ENCODE measurements at regions not wholly inside any gene's neighbourhood (a gene's known extent, or its start where the extent isn't known, plus 50 kb on each side); places are given as distances from the start of the nearest gene placed in this dataset.

DNA sequence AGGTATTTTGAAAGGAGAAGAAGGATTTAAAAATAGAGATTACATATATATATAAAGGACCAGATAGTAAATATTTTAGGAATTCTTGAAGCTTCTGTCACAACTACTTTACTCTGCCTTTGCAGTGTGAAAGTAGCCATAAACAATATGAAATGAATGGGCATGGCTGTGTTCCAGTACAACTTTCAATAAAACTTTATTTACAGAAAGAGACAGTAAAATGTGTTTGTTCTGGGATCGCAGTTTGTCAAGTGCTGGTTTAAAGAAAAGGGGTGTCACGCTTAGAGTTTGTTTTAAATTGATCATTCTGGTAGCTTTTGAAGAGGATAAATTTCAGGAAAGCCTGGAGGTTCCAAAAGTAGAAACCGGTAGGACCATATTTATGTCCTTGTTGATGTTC is 176.1 kb upstream of the HS3ST1 start:
- TF ChIP-seq, protein P1, sequence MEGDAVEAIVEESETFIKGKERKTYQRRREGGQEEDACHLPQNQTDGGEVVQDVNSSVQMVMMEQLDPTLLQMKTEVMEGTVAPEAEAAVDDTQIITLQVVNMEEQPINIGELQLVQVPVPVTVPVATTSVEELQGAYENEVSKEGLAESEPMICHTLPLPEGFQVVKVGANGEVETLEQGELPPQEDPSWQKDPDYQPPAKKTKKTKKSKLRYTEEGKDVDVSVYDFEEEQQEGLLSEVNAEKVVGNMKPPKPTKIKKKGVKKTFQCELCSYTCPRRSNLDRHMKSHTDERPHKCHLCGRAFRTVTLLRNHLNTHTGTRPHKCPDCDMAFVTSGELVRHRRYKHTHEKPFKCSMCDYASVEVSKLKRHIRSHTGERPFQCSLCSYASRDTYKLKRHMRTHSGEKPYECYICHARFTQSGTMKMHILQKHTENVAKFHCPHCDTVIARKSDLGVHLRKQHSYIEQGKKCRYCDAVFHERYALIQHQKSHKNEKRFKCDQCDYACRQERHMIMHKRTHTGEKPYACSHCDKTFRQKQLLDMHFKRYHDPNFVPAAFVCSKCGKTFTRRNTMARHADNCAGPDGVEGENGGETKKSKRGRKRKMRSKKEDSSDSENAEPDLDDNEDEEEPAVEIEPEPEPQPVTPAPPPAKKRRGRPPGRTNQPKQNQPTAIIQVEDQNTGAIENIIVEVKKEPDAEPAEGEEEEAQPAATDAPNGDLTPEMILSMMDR (IDR thresholded peaks at IDR 0.05), result no peak
- DNase-seq (no peak), ATAC-seq (no peak)
- no peak overlapping the region for H3K4me3 ChIP-seq
- intact Hi-C loops (cut with DNase I), result no loop called here
- H3K4me1 ChIP-seq, result no peaks in the 10 kb centered on the region
- 64 to 76% (median 70%) methylated on average over 3 of the region's 3 CpGs for WGBS, 3 donors
- H3K36me3 ChIP-seq (ENCODE audit: insufficient read depth in 1 of 2, low read depth in 1 of 2), result no peaks in the 10 kb centered on the region
- H3K9me3 ChIP-seq, result no peaks in the 10 kb centered on the region
- H3K27ac ChIP-seq, result no peak overlapping the region
- H3K27me3 ChIP-seq (ENCODE audit: insufficient read depth in 3 of 3, low read length in 2 of 3), result no peaks in the 10 kb centered on the region

DNA sequence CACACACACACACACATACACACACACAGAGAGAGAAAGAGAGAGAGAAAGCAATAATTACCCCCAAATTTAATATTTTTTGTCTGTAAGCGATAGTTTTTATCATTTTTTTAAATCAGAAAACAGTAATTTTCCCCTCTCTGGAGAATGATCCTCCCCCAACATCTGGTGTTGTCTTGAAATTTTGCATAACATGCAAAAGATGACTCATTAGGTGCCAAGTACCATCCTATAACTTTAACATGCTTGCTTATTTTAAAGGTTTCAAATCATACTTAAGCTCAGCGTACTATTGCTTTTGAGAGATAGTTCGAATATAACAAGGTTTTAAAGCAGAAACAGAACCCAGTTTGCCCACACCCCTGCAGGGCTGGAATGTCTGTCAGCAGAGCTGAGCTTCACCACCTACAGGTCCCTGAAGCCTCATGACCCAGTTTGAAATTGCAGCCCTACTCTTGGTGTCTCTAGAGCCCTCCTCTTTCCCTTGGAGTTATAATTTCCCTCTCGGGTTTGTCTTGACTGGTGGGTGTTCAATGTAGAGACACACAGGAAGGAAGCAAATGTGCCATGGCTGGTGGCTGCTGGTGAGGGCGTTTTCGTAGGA is 175.0 kb upstream of the HS3ST1 start:
- Histone ChIP-seq H3K27ac (no peak overlapping the region), H3K9me3 (no peaks in the 10 kb centered on the region), H3K27me3 (ENCODE audit: insufficient read depth in 3 of 3, low read length in 2 of 3) (no peaks in the 10 kb centered on the region), H3K4me1 (no peaks in the 10 kb centered on the region), H3K4me3 (no peak overlapping the region), H3K36me3 (ENCODE audit: insufficient read depth in 1 of 2, low read depth in 1 of 2) (no peaks in the 10 kb centered on the region)
- TF ChIP-seq, protein P1 (IDR thresholded peaks at IDR 0.05), result no peak
- DNase-seq (no peak), ATAC-seq (no peak)
- intact Hi-C loops (cut with DNase I), result no loop called here
- WGBS, 3 donors, result 69 to 75% (median 74%) methylated on average over 6 of the region's 6 CpGs

DNA sequence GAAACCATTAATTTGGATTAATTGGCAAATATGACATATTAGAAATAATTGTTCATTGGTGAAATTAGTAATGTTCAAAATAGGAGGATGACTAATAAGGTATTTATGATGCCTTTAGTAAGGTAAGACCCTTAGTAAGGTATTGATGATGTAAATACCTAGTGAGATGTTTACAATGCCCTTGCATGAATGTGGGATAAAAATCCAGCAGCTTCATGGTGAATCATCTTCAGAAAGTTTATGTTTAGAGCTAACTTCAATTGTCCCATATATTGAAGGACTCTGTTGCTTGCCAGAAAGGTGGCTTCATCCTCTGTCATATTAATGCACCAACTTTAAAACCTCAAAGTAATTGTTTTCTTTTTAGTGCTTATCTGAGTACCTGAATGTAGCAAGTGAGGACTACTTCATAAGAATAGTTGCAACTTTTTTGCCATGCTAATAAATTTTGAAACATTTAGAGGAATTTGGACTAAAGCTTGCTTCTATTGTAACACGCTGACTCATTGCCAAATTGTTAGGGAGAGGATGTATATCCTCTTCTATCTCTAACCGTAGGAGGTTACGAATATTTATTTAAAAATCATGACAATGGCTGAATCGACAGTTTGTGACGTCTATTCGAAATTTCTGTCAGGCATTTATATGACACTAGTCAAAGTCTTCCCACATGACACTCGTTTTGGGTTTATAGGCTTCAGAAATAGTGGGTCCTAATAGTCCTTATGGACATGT is 174.1 kb upstream of the HS3ST1 start:
- Histone ChIP-seq H3K4me3 (no peak overlapping the region), H3K27me3 (ENCODE audit: insufficient read depth in 3 of 3, low read length in 2 of 3) (no peaks in the 10 kb centered on the region), H3K4me1 (no peaks in the 10 kb centered on the region), H3K27ac (no peak overlapping the region), H3K9me3 (no peaks in the 10 kb centered on the region), H3K36me3 (ENCODE audit: insufficient read depth in 1 of 2, low read depth in 1 of 2) (no peaks in the 10 kb centered on the region)
- TF ChIP-seq, protein P1 (IDR thresholded peaks at IDR 0.05), result no peak
- intact Hi-C loops (cut with DNase I), result no loop called here
- DNase-seq (no peak), ATAC-seq (no peak)
- WGBS, 3 donors, result 65 to 73% (median 67%) methylated on average over 7 of the region's 7 CpGs

DNA sequence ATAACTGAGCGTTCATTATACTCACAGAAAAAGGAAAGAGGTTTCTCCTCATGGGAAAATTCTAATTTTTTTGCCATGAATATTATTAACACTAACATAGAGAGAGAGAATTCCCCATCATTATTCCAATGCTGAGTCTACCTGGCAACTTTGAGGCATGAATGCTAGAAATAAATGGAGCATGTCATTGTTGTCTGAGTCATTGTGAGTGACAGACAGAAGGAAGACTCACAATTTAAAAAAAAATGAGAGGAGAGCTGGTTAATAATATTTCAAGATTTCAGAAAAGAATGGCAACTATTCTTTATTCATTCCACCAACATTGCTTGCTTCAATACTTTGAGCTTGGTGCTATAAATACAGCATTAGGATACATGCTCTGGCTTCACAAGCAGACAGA is 170.4 kb upstream of the HS3ST1 start:
- Histone ChIP-seq H3K27ac (no peak overlapping the region), H3K9me3 (no peaks in the 10 kb centered on the region), H3K36me3 (ENCODE audit: insufficient read depth in 1 of 2, low read depth in 1 of 2) (no peaks in the 10 kb centered on the region), H3K4me3 (no peak overlapping the region), H3K4me1 (no peaks in the 10 kb centered on the region), H3K27me3 (ENCODE audit: insufficient read depth in 3 of 3, low read length in 2 of 3) (no peaks in the 10 kb centered on the region)
- intact Hi-C loops (cut with DNase I), result no loop called here
- WGBS, 3 donors, result 0 to 30% (median 0%) methylated on average over 1 of the region's 1 CpG
- ATAC-seq (no peak), DNase-seq (no peak)
- TF ChIP-seq, protein P1 (IDR thresholded peaks at IDR 0.05), result no peak
